GM12878 (cell line): ENCODE measurements at regions not wholly inside any gene's neighbourhood (a gene's known extent, or its start where the extent isn't known, plus 50 kb on each side); places are given as distances from the start of the nearest gene placed in this dataset.

Experiments used
- GABPA ChIP-seq: IDR thresholded peaks from 2 replicates; pipeline ENCODE4 v1.6.1; 2014; ENCODE audit warnings: antibody characterized with exemption, low read depth, mild to moderate bottlenecking, inconsistent platforms
- SMAD1 ChIP-seq: fragments of 450-650 bp; IDR thresholded peaks from 2 replicates; pipeline ENCODE4 v1.6.1; 2018; ENCODE audit warnings: mild to moderate bottlenecking, low read depth; ENCODE audit not compliant: partially characterized antibody
- TF ChIP-seq, protein P1 (sequence below), 3 experiments: IDR thresholded peaks in 2 of 3; conservative IDR thresholded peaks in 1 of 3; 2 replicates each; pipeline ENCODE4 v1.5.1; 2011; ENCODE audit warnings: low read depth in 3 of 3, low read length in 3 of 3, mild to moderate bottlenecking in 3 of 3, control low read depth in 2 of 3, moderate library complexity in 2 of 3, inconsistent platforms in 1 of 3, mixed read lengths in 1 of 3; ENCODE audit not compliant: control insufficient read depth in 2 of 3, insufficient read depth in 1 of 3; ENCODE audit errors: extremely low read depth in 1 of 3

DNA sequence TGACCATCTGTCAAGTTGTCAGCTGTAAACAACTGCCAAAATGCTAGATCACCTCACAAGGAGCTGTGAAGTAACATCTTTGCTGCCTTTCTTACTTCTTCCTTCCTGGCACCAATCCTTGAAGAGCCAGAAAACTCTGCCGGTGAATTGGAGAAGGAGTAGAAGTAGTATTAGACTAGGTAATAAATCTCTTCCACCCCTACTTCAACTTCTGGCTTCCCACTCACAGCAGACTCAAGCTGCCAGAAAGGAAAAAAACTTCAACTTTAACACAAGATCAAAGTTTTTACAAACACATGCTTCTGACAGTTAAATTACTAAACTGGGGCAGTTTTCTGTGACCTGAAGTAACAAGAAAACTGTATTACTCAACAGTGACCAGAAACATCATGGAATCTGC is 164.7 kb upstream of the SLC7A11 start:
- TF ChIP-seq, protein P1, sequence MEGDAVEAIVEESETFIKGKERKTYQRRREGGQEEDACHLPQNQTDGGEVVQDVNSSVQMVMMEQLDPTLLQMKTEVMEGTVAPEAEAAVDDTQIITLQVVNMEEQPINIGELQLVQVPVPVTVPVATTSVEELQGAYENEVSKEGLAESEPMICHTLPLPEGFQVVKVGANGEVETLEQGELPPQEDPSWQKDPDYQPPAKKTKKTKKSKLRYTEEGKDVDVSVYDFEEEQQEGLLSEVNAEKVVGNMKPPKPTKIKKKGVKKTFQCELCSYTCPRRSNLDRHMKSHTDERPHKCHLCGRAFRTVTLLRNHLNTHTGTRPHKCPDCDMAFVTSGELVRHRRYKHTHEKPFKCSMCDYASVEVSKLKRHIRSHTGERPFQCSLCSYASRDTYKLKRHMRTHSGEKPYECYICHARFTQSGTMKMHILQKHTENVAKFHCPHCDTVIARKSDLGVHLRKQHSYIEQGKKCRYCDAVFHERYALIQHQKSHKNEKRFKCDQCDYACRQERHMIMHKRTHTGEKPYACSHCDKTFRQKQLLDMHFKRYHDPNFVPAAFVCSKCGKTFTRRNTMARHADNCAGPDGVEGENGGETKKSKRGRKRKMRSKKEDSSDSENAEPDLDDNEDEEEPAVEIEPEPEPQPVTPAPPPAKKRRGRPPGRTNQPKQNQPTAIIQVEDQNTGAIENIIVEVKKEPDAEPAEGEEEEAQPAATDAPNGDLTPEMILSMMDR (IDR thresholded peaks at IDR 0.05 in 2 of 3, conservative IDR thresholded peaks at IDR 0.05 in 1 of 3; ENCODE audit: control insufficient read depth in 2 of 3, extremely low read depth in 1 of 3, insufficient read depth in 1 of 3, low read depth in 3 of 3, low read length in 3 of 3): no peak
- no peak for TF ChIP-seq SMAD1
- TF ChIP-seq GABPA: no peak
